ENCODE measurements at regions not wholly inside any gene's neighbourhood (a gene's known extent, or its start where the extent isn't known, plus 50 kb on each side); places are given as distances from the start of the nearest gene placed in this dataset.

DNA sequence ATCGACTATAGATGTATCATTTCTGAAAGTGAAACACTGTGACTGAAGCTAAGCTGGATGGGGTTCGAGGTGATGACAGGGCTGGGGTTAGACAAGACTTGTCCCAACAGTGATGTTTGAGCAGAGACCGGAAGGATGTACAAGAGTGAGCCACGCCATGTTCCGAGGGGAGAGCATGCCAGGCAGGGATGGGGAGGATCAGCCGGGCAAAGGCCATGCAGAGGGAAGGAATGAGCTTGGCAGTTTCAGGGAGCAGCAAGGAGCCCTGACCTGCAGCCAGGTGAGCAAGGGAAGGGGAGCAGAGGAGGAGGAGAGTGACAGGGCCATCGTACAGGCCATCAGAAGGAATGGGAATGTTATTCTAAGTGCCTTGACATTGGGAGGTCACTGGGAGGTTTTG is 114.9 kb upstream of the GPR26 start:
- ATAC-seq, result no peak
- TF ChIP-seq, protein P1, sequence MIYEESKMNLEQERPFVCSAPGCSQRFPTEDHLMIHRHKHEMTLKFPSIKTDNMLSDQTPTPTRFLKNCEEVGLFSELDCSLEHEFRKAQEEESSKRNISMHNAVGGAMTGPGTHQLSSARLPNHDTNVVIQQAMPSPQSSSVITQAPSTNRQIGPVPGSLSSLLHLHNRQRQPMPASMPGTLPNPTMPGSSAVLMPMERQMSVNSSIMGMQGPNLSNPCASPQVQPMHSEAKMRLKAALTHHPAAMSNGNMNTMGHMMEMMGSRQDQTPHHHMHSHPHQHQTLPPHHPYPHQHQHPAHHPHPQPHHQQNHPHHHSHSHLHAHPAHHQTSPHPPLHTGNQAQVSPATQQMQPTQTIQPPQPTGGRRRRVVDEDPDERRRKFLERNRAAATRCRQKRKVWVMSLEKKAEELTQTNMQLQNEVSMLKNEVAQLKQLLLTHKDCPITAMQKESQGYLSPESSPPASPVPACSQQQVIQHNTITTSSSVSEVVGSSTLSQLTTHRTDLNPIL (CRISPR knock-in tag; IDR thresholded peaks at IDR 0.05; ENCODE audit: low read depth), result no peak
- TF ChIP-seq, protein P2, sequence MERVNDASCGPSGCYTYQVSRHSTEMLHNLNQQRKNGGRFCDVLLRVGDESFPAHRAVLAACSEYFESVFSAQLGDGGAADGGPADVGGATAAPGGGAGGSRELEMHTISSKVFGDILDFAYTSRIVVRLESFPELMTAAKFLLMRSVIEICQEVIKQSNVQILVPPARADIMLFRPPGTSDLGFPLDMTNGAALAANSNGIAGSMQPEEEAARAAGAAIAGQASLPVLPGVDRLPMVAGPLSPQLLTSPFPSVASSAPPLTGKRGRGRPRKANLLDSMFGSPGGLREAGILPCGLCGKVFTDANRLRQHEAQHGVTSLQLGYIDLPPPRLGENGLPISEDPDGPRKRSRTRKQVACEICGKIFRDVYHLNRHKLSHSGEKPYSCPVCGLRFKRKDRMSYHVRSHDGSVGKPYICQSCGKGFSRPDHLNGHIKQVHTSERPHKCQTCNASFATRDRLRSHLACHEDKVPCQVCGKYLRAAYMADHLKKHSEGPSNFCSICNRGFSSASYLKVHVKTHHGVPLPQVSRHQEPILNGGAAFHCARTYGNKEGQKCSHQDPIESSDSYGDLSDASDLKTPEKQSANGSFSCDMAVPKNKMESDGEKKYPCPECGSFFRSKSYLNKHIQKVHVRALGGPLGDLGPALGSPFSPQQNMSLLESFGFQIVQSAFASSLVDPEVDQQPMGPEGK (CRISPR knock-in tag; IDR thresholded peaks at IDR 0.05; ENCODE audit: borderline replicate concordance), result no peak
- TF ChIP-seq BACH2 (CRISPR knock-in tag; IDR thresholded peaks at IDR 0.05; ENCODE audit: borderline replicate concordance), result no peak

DNA sequence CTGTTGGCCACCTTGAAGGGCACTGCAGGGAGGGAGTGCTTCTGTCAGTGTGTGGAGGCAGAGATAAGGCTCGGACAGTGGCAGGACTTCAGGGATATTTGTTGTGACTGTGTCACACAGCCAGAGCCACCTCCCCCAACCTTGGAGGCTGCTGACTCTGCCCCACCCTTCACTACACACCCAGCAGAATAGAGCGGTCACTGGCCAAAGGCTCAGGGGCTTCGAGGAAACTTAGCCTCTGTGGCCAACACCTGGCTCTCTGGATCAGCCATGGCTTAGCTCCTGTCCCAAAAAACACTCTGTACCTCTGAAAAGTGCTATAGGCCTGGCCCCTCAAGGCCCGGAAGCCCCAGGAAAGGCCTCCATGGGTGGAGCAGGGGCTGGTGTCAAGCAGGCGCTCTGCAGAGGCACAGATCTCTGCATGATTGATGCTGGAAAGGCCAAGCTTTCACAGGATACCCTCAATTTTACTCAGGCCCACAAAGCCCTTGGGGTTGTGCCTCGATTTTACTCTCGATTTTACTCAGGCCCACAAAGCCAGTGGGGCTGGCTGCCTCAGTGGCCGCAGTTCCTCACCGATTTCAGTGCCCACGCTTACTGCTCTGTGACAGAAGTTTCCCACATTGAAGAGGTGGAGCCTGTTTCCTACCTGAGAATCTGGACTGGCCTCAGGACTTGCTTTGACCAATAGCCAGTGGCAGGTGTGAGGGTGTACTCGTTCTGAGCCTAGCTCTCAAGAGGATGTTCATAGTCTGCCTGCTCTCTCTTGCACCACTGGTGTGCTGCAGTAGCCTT is 113.2 kb upstream of the GPR26 start:
- TF ChIP-seq ZC3H10 (CRISPR knock-in tag; IDR thresholded peaks at IDR 0.05) (no peak), ARNTL (CRISPR knock-in tag; IDR thresholded peaks at IDR 0.05; ENCODE audit: borderline replicate concordance, low read depth) (no peak), OSR1 (CRISPR knock-in tag; IDR thresholded peaks at IDR 0.05) (no peak), GLIS3 (CRISPR knock-in tag; IDR thresholded peaks at IDR 0.05) (no peak), TCF4 (CRISPR knock-in tag; IDR thresholded peaks at IDR 0.05; ENCODE audit: borderline replicate concordance) (no peak), ZNF70 (CRISPR knock-in tag; IDR thresholded peaks at IDR 0.05) (no peak), TOX (CRISPR knock-in tag; IDR thresholded peaks at IDR 0.05; ENCODE audit: borderline replicate concordance) (no peak), ZFP3 (CRISPR knock-in tag; IDR thresholded peaks at IDR 0.05) (no peak), ISL1 (CRISPR knock-in tag; IDR thresholded peaks at IDR 0.05) (no peak), CSDC2 (CRISPR knock-in tag; IDR thresholded peaks at IDR 0.05) (no peak), BACH2 (CRISPR knock-in tag; IDR thresholded peaks at IDR 0.05; ENCODE audit: borderline replicate concordance) (no peak), ZFP30 (CRISPR knock-in tag; IDR thresholded peaks at IDR 0.05) (no peak), ZNF565 (CRISPR knock-in tag; conservative IDR thresholded peaks at IDR 0.05; ENCODE audit: low read depth) (no peak), SNAI2 (CRISPR knock-in tag; IDR thresholded peaks at IDR 0.05) (no peak)
- TF ChIP-seq, protein P3, sequence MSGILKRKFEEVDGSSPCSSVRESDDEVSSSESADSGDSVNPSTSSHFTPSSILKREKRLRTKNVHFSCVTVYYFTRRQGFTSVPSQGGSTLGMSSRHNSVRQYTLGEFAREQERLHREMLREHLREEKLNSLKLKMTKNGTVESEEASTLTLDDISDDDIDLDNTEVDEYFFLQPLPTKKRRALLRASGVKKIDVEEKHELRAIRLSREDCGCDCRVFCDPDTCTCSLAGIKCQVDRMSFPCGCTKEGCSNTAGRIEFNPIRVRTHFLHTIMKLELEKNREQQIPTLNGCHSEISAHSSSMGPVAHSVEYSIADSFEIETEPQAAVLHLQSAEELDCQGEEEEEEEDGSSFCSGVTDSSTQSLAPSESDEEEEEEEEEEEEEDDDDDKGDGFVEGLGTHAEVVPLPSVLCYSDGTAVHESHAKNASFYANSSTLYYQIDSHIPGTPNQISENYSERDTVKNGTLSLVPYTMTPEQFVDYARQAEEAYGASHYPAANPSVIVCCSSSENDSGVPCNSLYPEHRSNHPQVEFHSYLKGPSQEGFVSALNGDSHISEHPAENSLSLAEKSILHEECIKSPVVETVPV (CRISPR knock-in tag; IDR thresholded peaks at IDR 0.05), result no peak
- TF ChIP-seq, protein P4, sequence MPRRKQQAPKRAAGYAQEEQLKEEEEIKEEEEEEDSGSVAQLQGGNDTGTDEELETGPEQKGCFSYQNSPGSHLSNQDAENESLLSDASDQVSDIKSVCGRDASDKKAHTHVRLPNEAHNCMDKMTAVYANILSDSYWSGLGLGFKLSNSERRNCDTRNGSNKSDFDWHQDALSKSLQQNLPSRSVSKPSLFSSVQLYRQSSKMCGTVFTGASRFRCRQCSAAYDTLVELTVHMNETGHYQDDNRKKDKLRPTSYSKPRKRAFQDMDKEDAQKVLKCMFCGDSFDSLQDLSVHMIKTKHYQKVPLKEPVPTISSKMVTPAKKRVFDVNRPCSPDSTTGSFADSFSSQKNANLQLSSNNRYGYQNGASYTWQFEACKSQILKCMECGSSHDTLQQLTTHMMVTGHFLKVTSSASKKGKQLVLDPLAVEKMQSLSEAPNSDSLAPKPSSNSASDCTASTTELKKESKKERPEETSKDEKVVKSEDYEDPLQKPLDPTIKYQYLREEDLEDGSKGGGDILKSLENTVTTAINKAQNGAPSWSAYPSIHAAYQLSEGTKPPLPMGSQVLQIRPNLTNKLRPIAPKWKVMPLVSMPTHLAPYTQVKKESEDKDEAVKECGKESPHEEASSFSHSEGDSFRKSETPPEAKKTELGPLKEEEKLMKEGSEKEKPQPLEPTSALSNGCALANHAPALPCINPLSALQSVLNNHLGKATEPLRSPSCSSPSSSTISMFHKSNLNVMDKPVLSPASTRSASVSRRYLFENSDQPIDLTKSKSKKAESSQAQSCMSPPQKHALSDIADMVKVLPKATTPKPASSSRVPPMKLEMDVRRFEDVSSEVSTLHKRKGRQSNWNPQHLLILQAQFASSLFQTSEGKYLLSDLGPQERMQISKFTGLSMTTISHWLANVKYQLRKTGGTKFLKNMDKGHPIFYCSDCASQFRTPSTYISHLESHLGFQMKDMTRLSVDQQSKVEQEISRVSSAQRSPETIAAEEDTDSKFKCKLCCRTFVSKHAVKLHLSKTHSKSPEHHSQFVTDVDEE (CRISPR knock-in tag; IDR thresholded peaks at IDR 0.05), result no peak
- TF ChIP-seq, protein P5, sequence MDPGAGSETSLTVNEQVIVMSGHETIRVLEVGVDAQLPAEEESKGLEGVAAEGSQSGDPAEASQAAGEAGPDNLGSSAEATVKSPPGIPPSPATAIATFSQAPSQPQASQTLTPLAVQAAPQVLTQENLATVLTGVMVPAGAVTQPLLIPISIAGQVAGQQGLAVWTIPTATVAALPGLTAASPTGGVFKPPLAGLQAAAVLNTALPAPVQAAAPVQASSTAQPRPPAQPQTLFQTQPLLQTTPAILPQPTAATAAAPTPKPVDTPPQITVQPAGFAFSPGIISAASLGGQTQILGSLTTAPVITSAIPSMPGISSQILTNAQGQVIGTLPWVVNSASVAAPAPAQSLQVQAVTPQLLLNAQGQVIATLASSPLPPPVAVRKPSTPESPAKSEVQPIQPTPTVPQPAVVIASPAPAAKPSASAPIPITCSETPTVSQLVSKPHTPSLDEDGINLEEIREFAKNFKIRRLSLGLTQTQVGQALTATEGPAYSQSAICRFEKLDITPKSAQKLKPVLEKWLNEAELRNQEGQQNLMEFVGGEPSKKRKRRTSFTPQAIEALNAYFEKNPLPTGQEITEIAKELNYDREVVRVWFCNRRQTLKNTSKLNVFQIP (CRISPR knock-in tag; IDR thresholded peaks at IDR 0.05; ENCODE audit: borderline replicate concordance, low read depth), result no peak
- TF ChIP-seq, protein P2 (CRISPR knock-in tag; IDR thresholded peaks at IDR 0.05; ENCODE audit: borderline replicate concordance), result no peak
- no peak for ATAC-seq

Measured in SK-N-SH treated with all-trans-retinoic acid at 6 μM for 48 hours (cell line).